Breast epithelium (tissue), 3 donors: ENCODE measurements at regions not wholly inside any gene's neighbourhood (a gene's known extent, or its start where the extent isn't known, plus 50 kb on each side); places are given as distances from the start of the nearest gene placed in this dataset.

ENCODE experiments used
- CTCF ChIP-seq, 3 donors: fragments of 450-650 bp; IDR thresholded peaks; one replicate each; pipeline ENCODE4 v1.5.1; 2016 to 2017; ENCODE audit warnings: antibody characterized with exemption in 3 of 3, mild to moderate bottlenecking in 3 of 3, moderate library complexity in 3 of 3
- POLR2A ChIP-seq: fragments of 450-650 bp; IDR thresholded peaks from one replicate; pipeline ENCODE4 v1.6.1; 2016; ENCODE audit warnings: antibody characterized with exemption, mild to moderate bottlenecking, moderate library complexity

GRCh38 chr10:83926606-83927005, 212.7 kb upstream of the GHITM start:
- TF ChIP-seq CTCF (IDR thresholded peaks at IDR 0.05): no peak
- TF ChIP-seq POLR2A: no peak
